ENCODE measurements at regions not wholly inside any gene's neighbourhood (a gene's known extent, or its start where the extent isn't known, plus 50 kb on each side); places are given as distances from the start of the nearest gene placed in this dataset.

- DNase-seq (no peak), ATAC-seq (no peak)
- no peaks in the 10 kb centered on the region for H3K9me2 ChIP-seq (replicated peaks; ENCODE audit: low read length)
- no peaks in the 10 kb centered on the region for H3K9me3 ChIP-seq (ENCODE audit: low read length)
- H3K79me2 ChIP-seq (ENCODE audit: low read length), result no peaks in the 10 kb centered on the region
- no peak overlapping the region for H2AFZ ChIP-seq (ENCODE audit: low read length)
- TF ChIP-seq, protein P1, sequence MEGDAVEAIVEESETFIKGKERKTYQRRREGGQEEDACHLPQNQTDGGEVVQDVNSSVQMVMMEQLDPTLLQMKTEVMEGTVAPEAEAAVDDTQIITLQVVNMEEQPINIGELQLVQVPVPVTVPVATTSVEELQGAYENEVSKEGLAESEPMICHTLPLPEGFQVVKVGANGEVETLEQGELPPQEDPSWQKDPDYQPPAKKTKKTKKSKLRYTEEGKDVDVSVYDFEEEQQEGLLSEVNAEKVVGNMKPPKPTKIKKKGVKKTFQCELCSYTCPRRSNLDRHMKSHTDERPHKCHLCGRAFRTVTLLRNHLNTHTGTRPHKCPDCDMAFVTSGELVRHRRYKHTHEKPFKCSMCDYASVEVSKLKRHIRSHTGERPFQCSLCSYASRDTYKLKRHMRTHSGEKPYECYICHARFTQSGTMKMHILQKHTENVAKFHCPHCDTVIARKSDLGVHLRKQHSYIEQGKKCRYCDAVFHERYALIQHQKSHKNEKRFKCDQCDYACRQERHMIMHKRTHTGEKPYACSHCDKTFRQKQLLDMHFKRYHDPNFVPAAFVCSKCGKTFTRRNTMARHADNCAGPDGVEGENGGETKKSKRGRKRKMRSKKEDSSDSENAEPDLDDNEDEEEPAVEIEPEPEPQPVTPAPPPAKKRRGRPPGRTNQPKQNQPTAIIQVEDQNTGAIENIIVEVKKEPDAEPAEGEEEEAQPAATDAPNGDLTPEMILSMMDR (conservative IDR thresholded peaks at IDR 0.05; ENCODE audit: low read depth, low read length), result no peak
- no peak for TF ChIP-seq EZH2 (IDR thresholded peaks at IDR 0.05; ENCODE audit: low read length, unreplicated experiment)
- H3K4me1 ChIP-seq (ENCODE audit: insufficient read depth, low read length), result no peaks in the 10 kb centered on the region
- no peak overlapping the region for H3K27ac ChIP-seq (ENCODE audit: low read length)
- intact Hi-C loops (cut with micrococcal nuclease), result no loop called here
- ChIA-PET POLR2A (ENCODE audit: unreplicated experiment) (no interaction called here), CTCF (no interaction called here)
- H4K20me1 ChIP-seq (ENCODE audit: low read length), result no peaks in the 10 kb centered on the region
- H3K27me3 ChIP-seq (ENCODE audit: low read length), result no peaks in the 10 kb centered on the region
- no peak overlapping the region for H3K4me3 ChIP-seq (ENCODE audit: low read length)
- no peaks in the 10 kb centered on the region for H3F3A ChIP-seq (ENCODE audit: low read length, unreplicated experiment)
- BruUV-seq (replicated peaks), result no TSS peak
- H3K4me2 ChIP-seq (ENCODE audit: low read length), result no peak overlapping the region
- no peaks in the 10 kb centered on the region for H3K36me3 ChIP-seq (ENCODE audit: low read depth, low read length)
- no peak overlapping the region for H3K9ac ChIP-seq (ENCODE audit: low read length)
These were observed 1024.3 kb downstream of the TBC1D22A start for GRCh38 chr22:47786650-47787290.

DNA sequence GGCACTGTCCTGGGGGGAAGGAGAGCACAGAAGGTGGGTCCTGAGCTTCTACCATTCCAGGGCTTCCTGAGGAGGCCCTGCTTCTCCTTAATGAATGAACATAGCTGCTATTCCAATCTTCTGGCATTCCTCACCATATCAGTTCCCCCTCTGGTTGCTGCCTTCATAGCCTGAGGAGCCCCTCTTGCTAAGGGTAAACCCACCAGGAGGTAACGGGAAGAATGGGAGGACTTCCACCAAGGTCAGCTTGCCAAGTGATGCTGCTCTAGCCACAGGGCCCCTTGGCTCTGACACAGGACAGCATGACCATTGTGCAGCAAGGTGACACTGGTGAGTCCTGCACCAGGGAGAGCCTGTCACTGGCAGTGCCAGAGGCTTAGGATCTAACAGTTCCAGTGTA lies 1022.5 kb downstream of the TBC1D22A start:
- Histone ChIP-seq H3K4me1 (ENCODE audit: insufficient read depth, low read length) (no peaks in the 10 kb centered on the region), H2AFZ (ENCODE audit: low read length) (no peak overlapping the region), H3F3A (ENCODE audit: low read length, unreplicated experiment) (no peaks in the 10 kb centered on the region), H3K27ac (ENCODE audit: low read length) (no peak overlapping the region), H3K4me3 (ENCODE audit: low read length) (no peak overlapping the region), H3K36me3 (ENCODE audit: low read depth, low read length) (no peaks in the 10 kb centered on the region), H4K20me1 (ENCODE audit: low read length) (no peaks in the 10 kb centered on the region), H3K9me2 (replicated peaks; ENCODE audit: low read length) (no peaks in the 10 kb centered on the region), H3K79me2 (ENCODE audit: low read length) (no peaks in the 10 kb centered on the region), H3K9ac (ENCODE audit: low read length) (no peak overlapping the region), H3K4me2 (ENCODE audit: low read length) (no peak overlapping the region), H3K27me3 (ENCODE audit: low read length) (no peaks in the 10 kb centered on the region), H3K9me3 (ENCODE audit: low read length) (no peaks in the 10 kb centered on the region)
- BruUV-seq (replicated peaks), result no TSS peak
- ChIA-PET CTCF (no interaction called here), POLR2A (ENCODE audit: unreplicated experiment) (no interaction called here)
- intact Hi-C loops (cut with micrococcal nuclease), result no loop called here
- no peak for DNase-seq
- ATAC-seq, result no peak
- TF ChIP-seq EZH2phosphoT487 (IDR thresholded peaks at IDR 0.05; ENCODE audit: borderline replicate concordance, low read length) (no peak), EZH2 (IDR thresholded peaks at IDR 0.05; ENCODE audit: low read length, unreplicated experiment) (no peak)
- TF ChIP-seq, protein P1 (conservative IDR thresholded peaks at IDR 0.05; ENCODE audit: low read depth, low read length), result no peak

- Histone ChIP-seq H3K4me2 (ENCODE audit: low read length) (no peak overlapping the region), H3K4me3 (ENCODE audit: low read length) (no peak overlapping the region), H3K27ac (ENCODE audit: low read length) (no peak overlapping the region), H3K9me2 (replicated peaks; ENCODE audit: low read length) (no peaks in the 10 kb centered on the region), H3K36me3 (ENCODE audit: low read depth, low read length) (no peaks in the 10 kb centered on the region), H2AFZ (ENCODE audit: low read length) (no peak overlapping the region), H3K27me3 (ENCODE audit: low read length) (no peaks in the 10 kb centered on the region), H3F3A (ENCODE audit: low read length, unreplicated experiment) (no peaks in the 10 kb centered on the region), H3K9me3 (ENCODE audit: low read length) (no peaks in the 10 kb centered on the region), H3K4me1 (ENCODE audit: insufficient read depth, low read length) (no peaks in the 10 kb centered on the region), H3K9ac (ENCODE audit: low read length) (no peak overlapping the region), H3K79me2 (ENCODE audit: low read length) (no peaks in the 10 kb centered on the region), H4K20me1 (ENCODE audit: low read length) (no peaks in the 10 kb centered on the region)
- intact Hi-C loops (cut with micrococcal nuclease), result no loop called here
- ChIA-PET CTCF (no interaction called here), POLR2A (ENCODE audit: unreplicated experiment) (no interaction called here)
- TF ChIP-seq EZH2phosphoT487 (IDR thresholded peaks at IDR 0.05; ENCODE audit: borderline replicate concordance, low read length) (no peak), EZH2 (IDR thresholded peaks at IDR 0.05; ENCODE audit: low read length, unreplicated experiment) (no peak)
- TF ChIP-seq, protein P1 (conservative IDR thresholded peaks at IDR 0.05; ENCODE audit: low read depth, low read length), result no peak
- no TSS peak for BruUV-seq (replicated peaks)
- no peak for DNase-seq
- ATAC-seq, result no peak
These were observed 1022.0 kb downstream of the TBC1D22A start for GRCh38 chr22:47784367-47784983.

Data from PC-3 (cell line).